PFSK-1 (cell line): ENCODE measurements at regions not wholly inside any gene's neighbourhood (a gene's known extent, or its start where the extent isn't known, plus 50 kb on each side); places are given as distances from the start of the nearest gene placed in this dataset.
A peak's percentile ranks its signal among the peaks of the same experiment; 100 is the strongest.

Experiments used
- FOXP2 ChIP-seq: optimal IDR thresholded peaks from 2 replicates; pipeline ENCODE3; 2011; ENCODE audit warnings: borderline replicate concordance, control low read depth, inconsistent platforms; ENCODE audit not compliant: insufficient read depth; ENCODE audit errors: extremely low read length, extremely low read depth
- POLR2AphosphoS5 ChIP-seq: IDR thresholded peaks from 2 replicates; pipeline ENCODE4 v1.6.1; 2012; ENCODE audit warnings: low read depth, mild to moderate bottlenecking, control low read depth, low read length, moderate library complexity
- REST ChIP-seq, 2 experiments: IDR thresholded peaks; 2 replicates each; pipeline versions ENCODE4 v1.6.1 to v1.8.0; 2011 to 2012; ENCODE audit warnings: low read depth in 2 of 2, low read length in 2 of 2, control low read depth in 1 of 2, inconsistent platforms in 1 of 2, mild to moderate bottlenecking in 1 of 2, moderate library complexity in 1 of 2; ENCODE audit not compliant: insufficient read depth in 1 of 2
- SIN3A ChIP-seq: IDR thresholded peaks from 2 replicates; pipeline ENCODE4 v1.6.1; 2012; ENCODE audit warnings: mild to moderate bottlenecking, low read length, moderate library complexity, borderline replicate concordance; ENCODE audit not compliant: insufficient read depth
- TAF1 ChIP-seq: IDR thresholded peaks from 2 replicates; pipeline ENCODE4 v1.6.1; 2012; ENCODE audit warnings: low read length, control low read depth, borderline replicate concordance; ENCODE audit not compliant: insufficient read depth

GRCh38 chr4:124464836-124465235 lies 247.7 kb downstream of the ANKRD50 start:
- TF ChIP-seq REST (IDR thresholded peaks at IDR 0.05; ENCODE audit: insufficient read depth in 1 of 2, low read depth in 2 of 2, low read length in 2 of 2) (no peak), TAF1 (no peak)

- TF ChIP-seq FOXP2 (no peak), SIN3A (no peak), POLR2AphosphoS5 (no peak), REST (IDR thresholded peaks at IDR 0.05; ENCODE audit: insufficient read depth in 1 of 2, low read depth in 2 of 2, low read length in 2 of 2) (no peak)
Observed at GRCh38 chr4:124468360-124468759, 244.2 kb downstream of the ANKRD50 start.

DNA sequence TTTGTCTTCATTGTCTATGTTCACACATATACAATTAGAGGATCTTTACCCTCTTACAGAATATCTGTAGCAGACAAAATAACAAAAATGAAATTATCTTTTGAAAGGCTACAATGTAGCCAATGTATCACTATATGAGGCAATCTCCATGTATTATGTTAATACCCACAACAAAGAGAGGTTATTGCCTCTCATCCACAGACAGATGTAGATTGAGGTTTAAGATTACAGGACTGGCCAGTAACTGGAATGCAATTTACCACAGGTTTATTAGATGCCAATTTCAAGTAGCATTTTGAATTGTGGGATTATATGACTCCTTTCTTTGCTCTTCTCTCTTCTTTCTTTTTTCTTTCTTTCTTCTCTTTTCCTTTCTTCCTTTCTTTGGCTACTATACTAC lies 242.6 kb downstream of the ANKRD50 start:
- TF ChIP-seq REST (IDR thresholded peaks at IDR 0.05; ENCODE audit: insufficient read depth in 1 of 2, low read depth in 2 of 2, low read length in 2 of 2) (no peak), FOXP2 (no peak), SIN3A (no peak), POLR2AphosphoS5 (no peak), TAF1 (no peak)

- TF ChIP-seq REST (IDR thresholded peaks at IDR 0.05; ENCODE audit: insufficient read depth in 1 of 2, low read depth in 2 of 2, low read length in 2 of 2), result no peak
- 0 out of 2 replicates have a peak, but pooled peaks have one; percentile 23 for TF ChIP-seq SIN3A
Observed at GRCh38 chr4:124478470-124478869, 234.1 kb downstream of the ANKRD50 start.

DNA sequence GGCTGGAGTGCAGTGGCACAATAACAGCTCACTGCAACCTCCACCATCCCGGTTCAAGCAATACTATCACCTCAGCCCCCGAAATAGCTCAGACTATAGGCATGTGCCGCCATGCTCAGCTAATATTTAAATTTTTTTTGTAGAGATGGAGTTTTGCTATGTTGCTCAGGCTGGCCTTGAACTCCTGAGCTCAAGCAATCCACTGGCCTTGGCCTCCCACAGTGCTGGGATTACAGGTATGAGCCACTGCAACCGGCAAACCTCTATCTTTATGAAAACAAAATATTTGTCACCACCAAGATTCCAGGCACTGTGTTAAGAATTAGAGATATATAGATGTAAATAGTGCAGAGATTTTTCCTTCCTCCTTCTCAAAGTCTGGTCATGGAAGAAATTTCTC lies 232.5 kb downstream of the ANKRD50 start:
- TF ChIP-seq SIN3A, result no peak
- no peak for TF ChIP-seq POLR2AphosphoS5
- no peak for TF ChIP-seq TAF1

GRCh38 chr4:124481123-124481522 lies 231.4 kb downstream of the ANKRD50 start:
- TF ChIP-seq POLR2AphosphoS5, result no peak
- TF ChIP-seq REST (IDR thresholded peaks at IDR 0.05; ENCODE audit: insufficient read depth in 1 of 2, low read depth in 2 of 2, low read length in 2 of 2), result no peak
